ENCODE measurements at regions not wholly inside any gene's neighbourhood (a gene's known extent, or its start where the extent isn't known, plus 50 kb on each side); places are given as distances from the start of the nearest gene placed in this dataset.

DNA sequence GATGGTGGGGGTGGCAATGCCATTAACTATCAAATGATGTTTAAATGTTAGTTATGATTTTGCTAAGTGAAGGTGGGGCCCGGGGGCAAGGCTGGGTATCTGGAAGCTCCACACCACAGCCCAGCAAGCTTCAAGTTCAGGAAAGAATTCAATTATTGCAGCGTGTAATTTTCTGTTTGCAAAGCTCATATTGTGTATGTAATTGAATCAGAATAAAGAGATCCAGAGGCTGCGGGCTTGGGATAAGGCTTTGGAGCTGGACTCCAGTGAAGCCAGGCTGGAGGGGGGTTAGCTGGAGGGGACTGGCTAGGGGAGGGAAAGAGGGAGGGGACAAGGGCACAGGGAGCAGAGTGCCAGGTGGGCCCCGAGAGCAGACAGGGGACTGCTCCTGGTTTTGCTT lies 557.1 kb upstream of the CADM1 start:
- Histone ChIP-seq H3K27me3 (no peaks in the 10 kb centered on the region), H3K79me2 (ENCODE audit: low read depth) (no peaks in the 10 kb centered on the region), H3K36me3 (no peaks in the 10 kb centered on the region), H3K4me3 (no peak overlapping the region), H4K20me1 (ENCODE audit: low read depth) (no peaks in the 10 kb centered on the region), H3K9ac (no peak overlapping the region), H3F3A (ENCODE audit: low read depth) (no peaks in the 10 kb centered on the region), H2AFZ (replicated peaks) (no peak overlapping the region), H3K4me2 (no peak overlapping the region), H3K27ac (no peak overlapping the region), H3K4me1 (peaks cover 21% of the 10 kb centered on the region), H3K9me3 (ENCODE audit: low read depth) (no peaks in the 10 kb centered on the region)
- peaks cover 47% of the 10 kb centered on the region for H3K4me1 Mint-ChIP-seq
- H3K27me3 Mint-ChIP-seq (ENCODE audit: insufficient read depth, low read depth) = peaks cover 23% of the 10 kb centered on the region
- DNase-seq (ENCODE audit: low spot score) = no peak
- no peak overlapping the region for H3K27ac Mint-ChIP-seq
- no peak overlapping the region for H3K4me3 Mint-ChIP-seq
- no peak for TF ChIP-seq EZH2phosphoT487 (IDR thresholded peaks at IDR 0.05)
- no peak for TF ChIP-seq EZH2 (IDR thresholded peaks at IDR 0.05)
- TF ChIP-seq, protein P1, sequence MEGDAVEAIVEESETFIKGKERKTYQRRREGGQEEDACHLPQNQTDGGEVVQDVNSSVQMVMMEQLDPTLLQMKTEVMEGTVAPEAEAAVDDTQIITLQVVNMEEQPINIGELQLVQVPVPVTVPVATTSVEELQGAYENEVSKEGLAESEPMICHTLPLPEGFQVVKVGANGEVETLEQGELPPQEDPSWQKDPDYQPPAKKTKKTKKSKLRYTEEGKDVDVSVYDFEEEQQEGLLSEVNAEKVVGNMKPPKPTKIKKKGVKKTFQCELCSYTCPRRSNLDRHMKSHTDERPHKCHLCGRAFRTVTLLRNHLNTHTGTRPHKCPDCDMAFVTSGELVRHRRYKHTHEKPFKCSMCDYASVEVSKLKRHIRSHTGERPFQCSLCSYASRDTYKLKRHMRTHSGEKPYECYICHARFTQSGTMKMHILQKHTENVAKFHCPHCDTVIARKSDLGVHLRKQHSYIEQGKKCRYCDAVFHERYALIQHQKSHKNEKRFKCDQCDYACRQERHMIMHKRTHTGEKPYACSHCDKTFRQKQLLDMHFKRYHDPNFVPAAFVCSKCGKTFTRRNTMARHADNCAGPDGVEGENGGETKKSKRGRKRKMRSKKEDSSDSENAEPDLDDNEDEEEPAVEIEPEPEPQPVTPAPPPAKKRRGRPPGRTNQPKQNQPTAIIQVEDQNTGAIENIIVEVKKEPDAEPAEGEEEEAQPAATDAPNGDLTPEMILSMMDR (IDR thresholded peaks at IDR 0.05) = no peak
- H3K36me3 Mint-ChIP-seq = no peaks in the 10 kb centered on the region
- peaks cover 2% of the 10 kb centered on the region for H3K9me3 Mint-ChIP-seq

DNA sequence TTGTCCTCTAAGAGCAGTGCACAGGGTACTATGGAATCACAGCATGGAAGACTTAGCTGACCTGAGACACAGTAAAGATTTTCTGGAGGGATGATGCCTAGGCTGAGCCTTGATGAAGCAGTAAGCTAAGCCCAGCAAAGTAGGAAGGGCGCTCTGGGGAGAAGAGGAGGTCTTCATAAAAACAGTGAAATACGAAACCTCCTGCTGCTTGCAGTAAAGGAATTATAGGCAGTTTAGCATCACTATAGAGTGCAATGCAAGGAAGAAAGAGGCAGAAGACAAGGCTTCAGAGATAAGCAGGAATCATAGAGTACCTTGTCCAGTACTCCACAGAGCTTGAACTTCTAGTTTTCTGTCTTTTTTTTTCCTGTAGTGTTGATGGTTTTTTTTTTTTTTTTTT lies 555.7 kb upstream of the CADM1 start:
- Histone ChIP-seq H2AFZ (replicated peaks) (no peak overlapping the region), H3K4me2 (no peak overlapping the region), H3K79me2 (ENCODE audit: low read depth) (no peaks in the 10 kb centered on the region), H3K9me3 (ENCODE audit: low read depth) (no peaks in the 10 kb centered on the region), H3K4me3 (no peak overlapping the region), H3K4me1 (peaks cover 21% of the 10 kb centered on the region), H3F3A (ENCODE audit: low read depth) (no peaks in the 10 kb centered on the region), H3K27ac (no peak overlapping the region), H4K20me1 (ENCODE audit: low read depth) (no peaks in the 10 kb centered on the region), H3K9ac (no peak overlapping the region), H3K27me3 (no peaks in the 10 kb centered on the region), H3K36me3 (no peaks in the 10 kb centered on the region)
- H3K9me3 Mint-ChIP-seq = no peaks in the 10 kb centered on the region
- no peak overlapping the region for H3K4me3 Mint-ChIP-seq
- no peaks in the 10 kb centered on the region for H3K36me3 Mint-ChIP-seq
- H3K4me1 Mint-ChIP-seq = peaks cover 37% of the 10 kb centered on the region
- TF ChIP-seq, protein P1 (IDR thresholded peaks at IDR 0.05) = no peak
- TF ChIP-seq EZH2phosphoT487 (IDR thresholded peaks at IDR 0.05) = no peak
- TF ChIP-seq EZH2 (IDR thresholded peaks at IDR 0.05) = no peak
- no peak overlapping the region for H3K27ac Mint-ChIP-seq
- H3K27me3 Mint-ChIP-seq (ENCODE audit: insufficient read depth, low read depth) = peaks cover 23% of the 10 kb centered on the region
- no peak for DNase-seq (ENCODE audit: low spot score)

DNA sequence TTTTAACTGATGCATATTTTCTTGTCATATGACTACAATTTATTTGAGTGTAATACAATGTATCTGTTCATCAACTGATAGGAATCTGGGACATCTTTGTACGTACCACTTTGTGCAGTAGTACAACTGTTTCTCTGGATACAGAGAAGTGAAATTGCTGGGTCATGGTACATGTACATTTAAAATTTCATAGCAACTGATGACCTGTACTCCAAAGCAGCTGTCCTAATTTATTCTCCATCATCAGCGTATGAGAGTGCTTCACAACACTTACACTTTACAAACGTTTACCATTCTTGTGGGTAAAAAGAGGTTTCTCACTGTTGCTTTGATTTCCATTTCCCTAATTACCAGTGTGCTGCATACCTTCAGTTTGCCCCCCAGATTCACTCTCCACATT lies 552.8 kb upstream of the CADM1 start:
- DNase-seq (ENCODE audit: low spot score) = no peak
- H3K9me3 ChIP-seq (ENCODE audit: low read depth) = no peaks in the 10 kb centered on the region
- Mint-ChIP-seq H3K4me1 (peaks cover 42% of the 10 kb centered on the region), H3K9me3 (no peaks in the 10 kb centered on the region), H3K4me3 (no peak overlapping the region), H3K36me3 (no peaks in the 10 kb centered on the region), H3K27me3 (ENCODE audit: insufficient read depth, low read depth) (peaks cover 13% of the 10 kb centered on the region), H3K27ac (no peak overlapping the region)
- TF ChIP-seq, protein P1 (IDR thresholded peaks at IDR 0.05) = no peak
- TF ChIP-seq EZH2phosphoT487 (IDR thresholded peaks at IDR 0.05) (no peak), EZH2 (IDR thresholded peaks at IDR 0.05) (no peak)
- H3K4me2 ChIP-seq = no peak overlapping the region
- H3K4me1 ChIP-seq = peaks cover 33% of the 10 kb centered on the region
- H2AFZ ChIP-seq (replicated peaks) = no peak overlapping the region
- H3K79me2 ChIP-seq (ENCODE audit: low read depth) = no peaks in the 10 kb centered on the region
- H3K4me3 ChIP-seq = no peak overlapping the region
- peaks cover 17% of the 10 kb centered on the region for H3F3A ChIP-seq (ENCODE audit: low read depth)
- no peaks in the 10 kb centered on the region for H3K36me3 ChIP-seq
- H3K27ac ChIP-seq = no peak overlapping the region
- no peaks in the 10 kb centered on the region for H3K27me3 ChIP-seq
- H3K9ac ChIP-seq = no peak overlapping the region
- H4K20me1 ChIP-seq (ENCODE audit: low read depth) = no peaks in the 10 kb centered on the region
